Lower leg skin (tissue), 4 donors: ENCODE measurements at regions not wholly inside any gene's neighbourhood (a gene's known extent, or its start where the extent isn't known, plus 50 kb on each side); places are given as distances from the start of the nearest gene placed in this dataset.

ENCODE experiments used
- DNase-seq, 2 donors: peaks; one replicate each; pipeline ENCODE4 v3.0.0-alpha.2; 2019; ENCODE audit warnings: low spot score in 2 of 2
- H3K4me3 ChIP-seq: fragments of 200-600 bp; sonication (generic); 2 replicates; pipeline ENCODE4 v1.5.1; 2017; ENCODE audit warnings: mild to moderate bottlenecking, low read depth; ENCODE audit not compliant: poor library complexity, severe bottlenecking
- POLR2A ChIP-seq, 2 donors: fragments of 450-650 bp; IDR thresholded peaks; one replicate each; pipeline ENCODE4 v1.6.1; 2016 to 2017; ENCODE audit warnings: antibody characterized with exemption in 2 of 2, mild to moderate bottlenecking in 1 of 2, moderate library complexity in 1 of 2
- WGBS, 2 donors: methylation state at CpG; one replicate each; pipeline ENCODE4 v1.1.5; 2018; 5-methylcytosine and 5-hydroxymethylcytosine counted together
- intact Hi-C: fragments of 100-400 bp; cut with DNase I; formaldehyde crosslinking; loops from one replicate; pipeline ENCODE4 v1.15.0; 2023; ENCODE audit warnings: low total_unique reads
- TF ChIP-seq, protein P1 (sequence below), 3 donors: fragments of 450-650 bp; IDR thresholded peaks; one replicate each; pipeline ENCODE4 v1.5.1; 2016; ENCODE audit warnings: antibody characterized with exemption in 3 of 3, mild to moderate bottlenecking in 3 of 3, moderate library complexity in 2 of 3

DNA sequence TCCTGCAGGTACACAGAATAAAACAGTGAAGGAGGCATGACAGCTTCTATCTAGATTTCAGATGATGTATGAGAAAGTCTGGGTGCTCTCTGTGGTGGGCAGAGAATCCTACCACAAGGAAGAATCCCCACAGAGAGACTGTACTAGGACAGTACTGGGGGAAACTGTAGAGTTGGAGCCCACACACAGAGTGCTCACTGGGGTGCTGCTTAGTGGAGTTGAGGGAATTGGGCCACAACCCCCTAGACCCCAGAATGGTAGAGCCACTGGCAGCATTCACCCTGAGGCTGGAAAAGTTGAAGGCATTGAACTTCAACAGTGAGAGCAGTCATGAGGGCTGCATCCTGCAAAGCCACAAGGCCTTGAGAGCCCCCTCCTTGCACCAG is 62.2 kb upstream of the TNFRSF21 start:
- intact Hi-C loops = no loop called here
- DNase-seq = no peak
- TF ChIP-seq, protein P1, sequence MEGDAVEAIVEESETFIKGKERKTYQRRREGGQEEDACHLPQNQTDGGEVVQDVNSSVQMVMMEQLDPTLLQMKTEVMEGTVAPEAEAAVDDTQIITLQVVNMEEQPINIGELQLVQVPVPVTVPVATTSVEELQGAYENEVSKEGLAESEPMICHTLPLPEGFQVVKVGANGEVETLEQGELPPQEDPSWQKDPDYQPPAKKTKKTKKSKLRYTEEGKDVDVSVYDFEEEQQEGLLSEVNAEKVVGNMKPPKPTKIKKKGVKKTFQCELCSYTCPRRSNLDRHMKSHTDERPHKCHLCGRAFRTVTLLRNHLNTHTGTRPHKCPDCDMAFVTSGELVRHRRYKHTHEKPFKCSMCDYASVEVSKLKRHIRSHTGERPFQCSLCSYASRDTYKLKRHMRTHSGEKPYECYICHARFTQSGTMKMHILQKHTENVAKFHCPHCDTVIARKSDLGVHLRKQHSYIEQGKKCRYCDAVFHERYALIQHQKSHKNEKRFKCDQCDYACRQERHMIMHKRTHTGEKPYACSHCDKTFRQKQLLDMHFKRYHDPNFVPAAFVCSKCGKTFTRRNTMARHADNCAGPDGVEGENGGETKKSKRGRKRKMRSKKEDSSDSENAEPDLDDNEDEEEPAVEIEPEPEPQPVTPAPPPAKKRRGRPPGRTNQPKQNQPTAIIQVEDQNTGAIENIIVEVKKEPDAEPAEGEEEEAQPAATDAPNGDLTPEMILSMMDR (IDR thresholded peaks at IDR 0.05) = no peak
- no peak for TF ChIP-seq POLR2A (IDR thresholded peaks at IDR 0.05)
- H3K4me3 ChIP-seq = no peak overlapping the region

DNA sequence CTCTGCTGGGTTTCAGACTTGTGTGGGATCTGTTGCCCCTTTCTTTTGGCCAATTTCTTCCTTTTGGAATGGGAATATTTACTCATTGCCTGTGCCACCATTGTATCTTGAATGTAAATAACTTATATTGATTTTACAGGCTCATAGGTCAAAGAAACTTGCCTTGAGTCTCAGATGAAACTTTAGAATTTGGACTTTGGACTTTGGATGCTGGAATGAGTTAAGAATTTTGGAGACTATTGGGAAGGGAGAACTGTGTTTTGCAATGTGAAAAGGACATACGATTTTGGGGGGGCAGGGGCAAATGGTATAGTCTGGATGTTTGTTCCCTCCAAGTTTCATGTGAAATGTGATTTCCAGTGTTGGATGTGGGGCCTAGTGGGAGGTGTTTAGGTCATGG is 62.6 kb upstream of the TNFRSF21 start:
- WGBS, 2 donors = 73 to 87% methylated on average over 1 of the region's 1 CpG
- intact Hi-C loops = no loop called here
- TF ChIP-seq, protein P1 (IDR thresholded peaks at IDR 0.05) = no peak
- no peak for DNase-seq
- H3K4me3 ChIP-seq = no peak overlapping the region

DNA sequence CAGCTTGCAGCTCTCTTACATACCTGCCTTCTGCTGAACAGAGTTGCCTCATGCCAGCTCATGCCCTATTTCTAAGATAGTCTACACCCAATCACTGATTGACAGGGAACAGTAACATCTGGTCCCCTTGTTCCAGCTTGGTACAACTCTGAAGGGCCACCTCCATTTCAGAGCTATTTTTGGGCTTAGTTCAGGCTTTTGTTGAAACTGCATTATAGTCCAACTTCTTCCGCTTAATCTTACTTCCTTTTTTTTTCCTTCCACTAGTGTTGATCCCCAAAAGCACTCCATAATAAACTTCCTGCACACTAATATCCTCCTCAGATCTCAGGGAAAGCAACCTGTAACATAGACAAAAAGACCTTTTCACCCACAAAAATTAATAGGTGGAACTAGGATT is 65.7 kb upstream of the TNFRSF21 start:
- 75 to 86% methylated on average over 1 of the region's 1 CpG for WGBS, 2 donors
- TF ChIP-seq, protein P1 (IDR thresholded peaks at IDR 0.05) = no peak
- TF ChIP-seq POLR2A (IDR thresholded peaks at IDR 0.05) = no peak
- DNase-seq = no peak
- H3K4me3 ChIP-seq = no peak overlapping the region
- intact Hi-C loops = no loop called here

DNA sequence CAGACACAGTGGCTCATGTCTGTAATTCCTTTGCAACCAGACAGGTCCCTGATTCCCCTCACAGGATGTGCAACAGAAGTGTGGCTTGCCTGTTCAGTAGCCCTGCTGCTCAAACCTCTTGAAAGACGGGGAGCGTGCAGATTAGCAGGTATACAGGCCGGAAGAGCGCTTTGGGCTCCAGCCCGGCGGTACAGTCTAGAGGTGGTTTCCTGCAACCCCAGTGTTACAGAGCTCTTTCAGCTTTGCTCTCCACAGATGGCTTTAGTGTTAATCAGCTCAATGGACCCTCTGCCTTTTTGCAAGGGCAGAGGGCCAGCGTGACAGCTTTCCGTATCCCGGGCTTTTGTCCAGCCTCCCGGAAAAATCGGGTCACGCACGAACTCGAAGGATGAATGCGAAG is 67.2 kb upstream of the TNFRSF21 start:
- intact Hi-C loops = no loop called here
- no peak for TF ChIP-seq POLR2A (IDR thresholded peaks at IDR 0.05)
- TF ChIP-seq, protein P1 (IDR thresholded peaks at IDR 0.05) = no peak
- H3K4me3 ChIP-seq = no peak overlapping the region
- DNase-seq = no peak
- 83 to 90% methylated on average over 15 of the region's 15 CpGs for WGBS, 2 donors

DNA sequence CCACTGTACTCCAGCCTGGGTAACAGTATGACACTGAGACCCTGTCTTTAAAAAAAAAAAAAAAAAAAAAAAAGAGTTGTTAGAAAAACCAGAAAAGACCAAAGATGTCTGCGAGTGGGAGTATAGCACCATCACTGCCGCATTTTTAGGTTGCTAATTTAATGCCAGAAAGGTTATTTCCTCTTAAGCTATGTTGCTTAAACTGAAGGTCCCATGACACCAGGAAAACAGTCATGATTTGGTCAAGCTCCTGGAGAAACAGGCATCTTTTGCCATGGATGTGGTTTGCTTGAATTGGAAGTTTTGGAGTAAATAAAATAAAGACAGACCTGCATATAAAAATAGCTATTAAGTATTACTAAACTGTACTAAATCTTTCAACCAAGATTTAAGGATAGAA is 68.3 kb upstream of the TNFRSF21 start:
- TF ChIP-seq POLR2A (IDR thresholded peaks at IDR 0.05) = no peak
- TF ChIP-seq, protein P1 (IDR thresholded peaks at IDR 0.05) = no peak
- 73 to 86% methylated on average over 2 of the region's 2 CpGs for WGBS, 2 donors

DNA sequence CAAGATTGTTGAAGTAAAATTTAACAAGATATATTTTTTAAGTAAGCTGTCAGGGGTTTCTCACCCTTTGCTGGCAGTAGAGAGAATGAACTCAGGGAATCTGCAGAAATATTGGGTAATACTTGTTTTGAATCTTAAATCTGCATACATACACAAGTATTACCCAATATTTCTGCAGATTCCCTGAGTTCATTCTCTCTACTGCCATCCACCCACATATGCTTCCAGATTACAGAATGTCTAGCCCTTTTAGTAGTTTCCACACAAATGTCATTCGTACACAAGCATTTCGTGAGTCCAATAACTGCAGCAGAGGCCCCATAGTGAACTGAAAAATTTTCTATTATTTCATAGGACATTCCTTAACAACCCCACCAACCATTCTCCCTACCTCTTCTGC is 69.6 kb upstream of the TNFRSF21 start:
- no peak for TF ChIP-seq POLR2A (IDR thresholded peaks at IDR 0.05)
- TF ChIP-seq, protein P1 (IDR thresholded peaks at IDR 0.05) = no peak
- no peak overlapping the region for H3K4me3 ChIP-seq
- intact Hi-C loops = no loop called here
- WGBS, 2 donors = 82 to 84% methylated on average over 2 of the region's 2 CpGs
- no peak for DNase-seq

More for the DNA sequence above, 68.3 kb upstream of the TNFRSF21 start:
- intact Hi-C loops = no loop called here
- no peak overlapping the region for H3K4me3 ChIP-seq
- no peak for DNase-seq
